ENCODE measurements at regions not wholly inside any gene's neighbourhood (a gene's known extent, or its start where the extent isn't known, plus 50 kb on each side); places are given as distances from the start of the nearest gene placed in this dataset.

GRCh38 chrX:118249146-118249545 is 96.8 kb upstream of the WDR44 start:
- Histone ChIP-seq H3K9me3 (no peaks in the 10 kb centered on the region), H3K4me1 (no peaks in the 10 kb centered on the region), H3K27ac (no peak overlapping the region), H3K36me3 (no peaks in the 10 kb centered on the region), H3K4me3 (no peak overlapping the region), H3K27me3 (no peaks in the 10 kb centered on the region)
- intact Hi-C loops (cut with DNase I; ENCODE audit: low total_unique reads) (no loop called here), in situ Hi-C loops (cut with MboI; ENCODE audit: low sequenced_read_pairs in 4 of 4) (no loop called here)
- no peak for DNase-seq
- no peak for ATAC-seq
- no peak for TF ChIP-seq CTCF (IDR thresholded peaks at IDR 0.05 in 4 of 5, conservative IDR thresholded peaks at IDR 0.05 in 1 of 5)
- TF ChIP-seq POLR2A (IDR thresholded peaks at IDR 0.05): no peak

GRCh38 chrX:118250445-118250844 is 95.5 kb upstream of the WDR44 start:
- TF ChIP-seq POLR2A (IDR thresholded peaks at IDR 0.05) (no peak), CTCF (IDR thresholded peaks at IDR 0.05 in 4 of 5, conservative IDR thresholded peaks at IDR 0.05 in 1 of 5) (no peak)
- Histone ChIP-seq H3K27me3 (no peaks in the 10 kb centered on the region), H3K36me3 (no peaks in the 10 kb centered on the region), H3K4me1 (no peaks in the 10 kb centered on the region), H3K27ac (no peak overlapping the region), H3K9me3 (no peaks in the 10 kb centered on the region), H3K4me3 (no peak overlapping the region)
- DNase-seq (no peak), ATAC-seq (no peak)
- intact Hi-C loops (cut with DNase I; ENCODE audit: low total_unique reads): no loop called here
- in situ Hi-C loops (cut with MboI; ENCODE audit: low sequenced_read_pairs in 4 of 4): no loop called here

- Histone ChIP-seq H3K4me1 (no peaks in the 10 kb centered on the region), H3K36me3 (no peaks in the 10 kb centered on the region), H3K9me3 (no peaks in the 10 kb centered on the region), H3K27ac (no peak overlapping the region), H3K27me3 (no peaks in the 10 kb centered on the region), H3K4me3 (no peak overlapping the region)
- ATAC-seq (peak in 1 of 2 donors; percentile 56), DNase-seq (no peak)
- TF ChIP-seq POLR2A (IDR thresholded peaks at IDR 0.05) (no peak), CTCF (IDR thresholded peaks at IDR 0.05 in 4 of 5, conservative IDR thresholded peaks at IDR 0.05 in 1 of 5) (no peak)
- in situ Hi-C loops (cut with MboI; ENCODE audit: low sequenced_read_pairs in 4 of 4): no loop called here
- intact Hi-C loops (cut with DNase I; ENCODE audit: low total_unique reads): no loop called here
Observed at GRCh38 chrX:118251271-118251670, 94.6 kb upstream of the WDR44 start.

GRCh38 chrX:118252967-118253366 is 92.9 kb upstream of the WDR44 start:
- no peaks in the 10 kb centered on the region for H3K27me3 ChIP-seq
- H3K36me3 ChIP-seq: no peaks in the 10 kb centered on the region
- DNase-seq (no peak), ATAC-seq (no peak)
- in situ Hi-C loops (cut with MboI; ENCODE audit: low sequenced_read_pairs in 4 of 4) (no loop called here), intact Hi-C loops (cut with DNase I; ENCODE audit: low total_unique reads) (no loop called here)
- no peaks in the 10 kb centered on the region for H3K9me3 ChIP-seq
- TF ChIP-seq CTCF (IDR thresholded peaks at IDR 0.05 in 4 of 5, conservative IDR thresholded peaks at IDR 0.05 in 1 of 5): no peak
- no peak for TF ChIP-seq POLR2A (IDR thresholded peaks at IDR 0.05)
- no peak overlapping the region for H3K4me3 ChIP-seq
- H3K27ac ChIP-seq: no peak overlapping the region
- no peaks in the 10 kb centered on the region for H3K4me1 ChIP-seq

- in situ Hi-C loops (cut with MboI; ENCODE audit: low sequenced_read_pairs in 4 of 4): no loop called here
Observed at GRCh38 chrX:118254611-118255010, 91.3 kb upstream of the WDR44 start.

More at GRCh38 chrX:118254611-118255010, 91.3 kb upstream of the WDR44 start:
- Histone ChIP-seq H3K4me3 (no peak overlapping the region), H3K4me1 (no peaks in the 10 kb centered on the region), H3K9me3 (no peaks in the 10 kb centered on the region), H3K27me3 (no peaks in the 10 kb centered on the region), H3K36me3 (no peaks in the 10 kb centered on the region), H3K27ac (no peak overlapping the region)
- ATAC-seq (no peak), DNase-seq (peak in 1 of 2 donors; percentile 3)
- TF ChIP-seq POLR2A (IDR thresholded peaks at IDR 0.05) (no peak), CTCF (IDR thresholded peaks at IDR 0.05 in 4 of 5, conservative IDR thresholded peaks at IDR 0.05 in 1 of 5) (peak in 4 of 5 experiments; percentile 32 to 67 (median 56))
- intact Hi-C loops (cut with DNase I; ENCODE audit: low total_unique reads): no loop called here
